ENCODE measurements at regions not wholly inside any gene's neighbourhood (a gene's known extent, or its start where the extent isn't known, plus 50 kb on each side); places are given as distances from the start of the nearest gene placed in this dataset.

DNA sequence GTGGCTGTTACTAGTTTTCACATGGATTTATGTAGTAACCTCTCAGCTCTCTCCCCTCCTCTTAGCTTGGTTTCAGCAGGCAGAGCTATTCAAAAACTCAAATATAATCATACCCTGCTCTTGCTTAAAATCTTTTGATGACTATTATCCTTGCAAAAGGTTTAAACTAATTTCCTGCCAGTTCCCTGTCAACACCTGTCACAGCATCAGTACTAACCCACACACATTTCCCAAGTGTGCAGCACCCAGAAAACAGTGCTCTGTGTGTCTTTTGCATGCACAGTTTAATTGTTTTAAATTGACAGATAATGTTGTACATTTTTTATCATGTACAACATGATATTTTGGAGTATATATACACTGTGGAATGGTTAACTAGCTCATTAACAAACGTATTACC, 202.0 kb downstream of the PAPSS1 start:
- TF ChIP-seq, protein P1, sequence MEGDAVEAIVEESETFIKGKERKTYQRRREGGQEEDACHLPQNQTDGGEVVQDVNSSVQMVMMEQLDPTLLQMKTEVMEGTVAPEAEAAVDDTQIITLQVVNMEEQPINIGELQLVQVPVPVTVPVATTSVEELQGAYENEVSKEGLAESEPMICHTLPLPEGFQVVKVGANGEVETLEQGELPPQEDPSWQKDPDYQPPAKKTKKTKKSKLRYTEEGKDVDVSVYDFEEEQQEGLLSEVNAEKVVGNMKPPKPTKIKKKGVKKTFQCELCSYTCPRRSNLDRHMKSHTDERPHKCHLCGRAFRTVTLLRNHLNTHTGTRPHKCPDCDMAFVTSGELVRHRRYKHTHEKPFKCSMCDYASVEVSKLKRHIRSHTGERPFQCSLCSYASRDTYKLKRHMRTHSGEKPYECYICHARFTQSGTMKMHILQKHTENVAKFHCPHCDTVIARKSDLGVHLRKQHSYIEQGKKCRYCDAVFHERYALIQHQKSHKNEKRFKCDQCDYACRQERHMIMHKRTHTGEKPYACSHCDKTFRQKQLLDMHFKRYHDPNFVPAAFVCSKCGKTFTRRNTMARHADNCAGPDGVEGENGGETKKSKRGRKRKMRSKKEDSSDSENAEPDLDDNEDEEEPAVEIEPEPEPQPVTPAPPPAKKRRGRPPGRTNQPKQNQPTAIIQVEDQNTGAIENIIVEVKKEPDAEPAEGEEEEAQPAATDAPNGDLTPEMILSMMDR (conservative IDR thresholded peaks at IDR 0.05; ENCODE audit: low read length), result no peak
- no peak for TF ChIP-seq EZH2phosphoT487 (IDR thresholded peaks at IDR 0.05; ENCODE audit: borderline replicate concordance)

All from Loucy (cell line).